GM23338 (cell line): ENCODE measurements at regions not wholly inside any gene's neighbourhood (a gene's known extent, or its start where the extent isn't known, plus 50 kb on each side); places are given as distances from the start of the nearest gene placed in this dataset.

Source experiments
- CREB1 ChIP-seq: fragments of 250-450 bp; sonication (Bioruptor Pico); IDR thresholded peaks from 2 replicates; pipeline ENCODE4 v1.5.0; 2020; ENCODE audit warnings: low read depth, mild to moderate bottlenecking, moderate library complexity
- EZH2 ChIP-seq: fragments of 200-600 bp; sonication (generic); IDR thresholded peaks from one replicate; pipeline ENCODE4 v1.8.0; 2017; ENCODE audit warnings: antibody characterized with exemption, mild to moderate bottlenecking, low read depth; ENCODE audit not compliant: unreplicated experiment
- EZH2phosphoT487 ChIP-seq: fragments of 200-600 bp; sonication (generic); IDR thresholded peaks from one replicate; pipeline ENCODE4 v1.8.1; 2018; ENCODE audit warnings: antibody characterized with exemption; ENCODE audit not compliant: unreplicated experiment
- JUNB ChIP-seq: IDR thresholded peaks from one replicate; pipeline ENCODE4 v1.6.1; 2016; ENCODE audit warnings: antibody characterized with exemption; ENCODE audit not compliant: unreplicated experiment
- POLR2AphosphoS5 ChIP-seq: IDR thresholded peaks from 2 replicates; pipeline ENCODE4 v1.6.1; 2016; ENCODE audit warnings: antibody characterized with exemption, low read depth
- STAT1 ChIP-seq: IDR thresholded peaks from one replicate; pipeline ENCODE4 v1.6.1; 2016; ENCODE audit warnings: antibody characterized with exemption; ENCODE audit not compliant: unreplicated experiment
- ZNF114 ChIP-seq: fragments of 250-450 bp; sonication (Bioruptor Pico); IDR thresholded peaks from 2 replicates; pipeline ENCODE4 v1.5.0; 2020; ENCODE audit warnings: mild to moderate bottlenecking, moderate library complexity
- ZNF331 ChIP-seq: fragments of 250-450 bp; sonication (Bioruptor Pico); IDR thresholded peaks from 2 replicates; pipeline ENCODE4 v1.5.0; 2020; ENCODE audit warnings: low read depth, mild to moderate bottlenecking, moderate library complexity
- TF ChIP-seq, protein P1 (sequence below), 2 experiments: fragments of 200-600 bp in 1 of 2; sonication (generic) in 1 of 2; conservative IDR thresholded peaks; 2 replicates each; pipeline versions ENCODE4 v1.5.1 to v1.6.1; 2016 to 2017; ENCODE audit warnings: antibody characterized with exemption in 2 of 2, low read depth in 2 of 2, mild to moderate bottlenecking in 2 of 2, moderate library complexity in 1 of 2
- TF ChIP-seq, protein P2 (sequence below): IDR thresholded peaks from one replicate; pipeline ENCODE4 v1.6.1; 2018; ENCODE audit warnings: antibody characterized with exemption; ENCODE audit not compliant: unreplicated experiment
- TF ChIP-seq, protein P3 (sequence below): IDR thresholded peaks from 2 replicates; pipeline ENCODE4 v1.6.1; 2016; ENCODE audit warnings: antibody characterized with exemption

DNA sequence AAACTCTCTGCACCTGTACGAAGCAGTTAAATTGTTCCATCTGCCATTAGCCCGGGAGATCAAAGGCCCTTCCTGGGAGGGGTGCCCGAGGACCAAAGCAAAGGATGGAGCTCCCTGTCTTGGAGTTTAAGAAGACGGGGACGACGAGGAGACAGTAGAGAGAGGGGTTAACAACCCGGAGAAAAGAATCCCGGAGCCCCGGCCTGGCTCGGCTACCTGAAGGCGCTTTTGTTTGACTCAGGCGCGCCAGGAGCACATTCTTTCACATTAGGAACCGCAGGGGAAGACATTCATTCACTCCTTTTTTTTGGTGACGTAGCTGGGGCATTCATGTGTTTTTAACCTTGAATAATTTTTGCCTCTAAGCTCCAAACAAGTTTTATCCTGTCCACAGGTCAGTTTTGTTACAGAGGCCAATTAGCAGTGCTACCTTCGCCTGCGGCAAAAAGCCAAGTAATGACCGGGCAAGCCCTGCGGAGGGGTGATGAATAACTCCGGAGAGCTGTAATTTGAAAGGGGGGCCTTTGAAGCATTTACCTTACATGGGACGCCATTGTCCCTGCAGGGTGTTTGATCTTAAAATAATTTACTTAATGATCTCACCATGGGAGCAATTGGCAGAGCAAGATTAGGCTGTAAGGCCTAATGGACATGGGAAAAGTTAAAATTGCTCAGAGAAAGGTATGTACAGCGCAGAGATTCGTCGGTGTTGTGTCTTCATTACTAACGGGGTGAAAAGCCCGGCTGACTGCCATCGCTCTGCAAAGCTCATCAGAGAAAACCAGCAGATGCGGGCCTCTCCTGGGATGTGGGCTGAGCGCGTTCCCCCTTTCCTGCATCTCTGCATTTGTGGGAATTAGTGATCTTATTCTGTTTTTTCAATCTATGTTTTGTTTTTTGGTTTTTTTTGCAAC, 258.0 kb upstream of the SP4 start:
- TF ChIP-seq, protein P1, sequence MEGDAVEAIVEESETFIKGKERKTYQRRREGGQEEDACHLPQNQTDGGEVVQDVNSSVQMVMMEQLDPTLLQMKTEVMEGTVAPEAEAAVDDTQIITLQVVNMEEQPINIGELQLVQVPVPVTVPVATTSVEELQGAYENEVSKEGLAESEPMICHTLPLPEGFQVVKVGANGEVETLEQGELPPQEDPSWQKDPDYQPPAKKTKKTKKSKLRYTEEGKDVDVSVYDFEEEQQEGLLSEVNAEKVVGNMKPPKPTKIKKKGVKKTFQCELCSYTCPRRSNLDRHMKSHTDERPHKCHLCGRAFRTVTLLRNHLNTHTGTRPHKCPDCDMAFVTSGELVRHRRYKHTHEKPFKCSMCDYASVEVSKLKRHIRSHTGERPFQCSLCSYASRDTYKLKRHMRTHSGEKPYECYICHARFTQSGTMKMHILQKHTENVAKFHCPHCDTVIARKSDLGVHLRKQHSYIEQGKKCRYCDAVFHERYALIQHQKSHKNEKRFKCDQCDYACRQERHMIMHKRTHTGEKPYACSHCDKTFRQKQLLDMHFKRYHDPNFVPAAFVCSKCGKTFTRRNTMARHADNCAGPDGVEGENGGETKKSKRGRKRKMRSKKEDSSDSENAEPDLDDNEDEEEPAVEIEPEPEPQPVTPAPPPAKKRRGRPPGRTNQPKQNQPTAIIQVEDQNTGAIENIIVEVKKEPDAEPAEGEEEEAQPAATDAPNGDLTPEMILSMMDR (conservative IDR thresholded peaks at IDR 0.05; ENCODE audit: low read depth in 2 of 2): no peak
- TF ChIP-seq, protein P2, sequence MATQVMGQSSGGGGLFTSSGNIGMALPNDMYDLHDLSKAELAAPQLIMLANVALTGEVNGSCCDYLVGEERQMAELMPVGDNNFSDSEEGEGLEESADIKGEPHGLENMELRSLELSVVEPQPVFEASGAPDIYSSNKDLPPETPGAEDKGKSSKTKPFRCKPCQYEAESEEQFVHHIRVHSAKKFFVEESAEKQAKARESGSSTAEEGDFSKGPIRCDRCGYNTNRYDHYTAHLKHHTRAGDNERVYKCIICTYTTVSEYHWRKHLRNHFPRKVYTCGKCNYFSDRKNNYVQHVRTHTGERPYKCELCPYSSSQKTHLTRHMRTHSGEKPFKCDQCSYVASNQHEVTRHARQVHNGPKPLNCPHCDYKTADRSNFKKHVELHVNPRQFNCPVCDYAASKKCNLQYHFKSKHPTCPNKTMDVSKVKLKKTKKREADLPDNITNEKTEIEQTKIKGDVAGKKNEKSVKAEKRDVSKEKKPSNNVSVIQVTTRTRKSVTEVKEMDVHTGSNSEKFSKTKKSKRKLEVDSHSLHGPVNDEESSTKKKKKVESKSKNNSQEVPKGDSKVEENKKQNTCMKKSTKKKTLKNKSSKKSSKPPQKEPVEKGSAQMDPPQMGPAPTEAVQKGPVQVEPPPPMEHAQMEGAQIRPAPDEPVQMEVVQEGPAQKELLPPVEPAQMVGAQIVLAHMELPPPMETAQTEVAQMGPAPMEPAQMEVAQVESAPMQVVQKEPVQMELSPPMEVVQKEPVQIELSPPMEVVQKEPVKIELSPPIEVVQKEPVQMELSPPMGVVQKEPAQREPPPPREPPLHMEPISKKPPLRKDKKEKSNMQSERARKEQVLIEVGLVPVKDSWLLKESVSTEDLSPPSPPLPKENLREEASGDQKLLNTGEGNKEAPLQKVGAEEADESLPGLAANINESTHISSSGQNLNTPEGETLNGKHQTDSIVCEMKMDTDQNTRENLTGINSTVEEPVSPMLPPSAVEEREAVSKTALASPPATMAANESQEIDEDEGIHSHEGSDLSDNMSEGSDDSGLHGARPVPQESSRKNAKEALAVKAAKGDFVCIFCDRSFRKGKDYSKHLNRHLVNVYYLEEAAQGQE: no peak
- no peak for TF ChIP-seq EZH2phosphoT487
- no peak for TF ChIP-seq POLR2AphosphoS5
- no peak for TF ChIP-seq EZH2
- no peak for TF ChIP-seq ZNF331 (CRISPR knock-in tag)
- no peak for TF ChIP-seq ZNF114
- TF ChIP-seq, protein P3, sequence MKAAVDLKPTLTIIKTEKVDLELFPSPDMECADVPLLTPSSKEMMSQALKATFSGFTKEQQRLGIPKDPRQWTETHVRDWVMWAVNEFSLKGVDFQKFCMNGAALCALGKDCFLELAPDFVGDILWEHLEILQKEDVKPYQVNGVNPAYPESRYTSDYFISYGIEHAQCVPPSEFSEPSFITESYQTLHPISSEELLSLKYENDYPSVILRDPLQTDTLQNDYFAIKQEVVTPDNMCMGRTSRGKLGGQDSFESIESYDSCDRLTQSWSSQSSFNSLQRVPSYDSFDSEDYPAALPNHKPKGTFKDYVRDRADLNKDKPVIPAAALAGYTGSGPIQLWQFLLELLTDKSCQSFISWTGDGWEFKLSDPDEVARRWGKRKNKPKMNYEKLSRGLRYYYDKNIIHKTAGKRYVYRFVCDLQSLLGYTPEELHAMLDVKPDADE: no peak
- no peak for TF ChIP-seq STAT1
- peak; percentile 80 for TF ChIP-seq CREB1 (CRISPR knock-in tag)
- TF ChIP-seq JUNB: no peak
